NB4 (cell line): ENCODE measurements at regions not wholly inside any gene's neighbourhood (a gene's known extent, or its start where the extent isn't known, plus 50 kb on each side); places are given as distances from the start of the nearest gene placed in this dataset.

Source experiments
- DNase-seq: peaks from one replicate; pipeline ENCODE4 v3.0.0; 2010; ENCODE audit warnings: low read depth
- H3K4me3 ChIP-seq: one replicate; pipeline ENCODE4 v1.5.1; 2011; ENCODE audit warnings: mild to moderate bottlenecking, low read depth, low read length, moderate library complexity
- MYC ChIP-seq: IDR thresholded peaks from 2 replicates; pipeline ENCODE4 v1.6.1; 2011; ENCODE audit warnings: low read depth, low read length
- POLR2A ChIP-seq: IDR thresholded peaks from 2 replicates; pipeline ENCODE4 v1.6.1; 2011; ENCODE audit warnings: mild to moderate bottlenecking; ENCODE audit not compliant: insufficient read length; ENCODE audit errors: extremely low read depth
- TF ChIP-seq, protein P1 (sequence below): IDR thresholded peaks from 2 replicates; pipeline ENCODE4 v1.6.1; 2011; ENCODE audit warnings: low read depth, low read length
- TF ChIP-seq, protein P2 (sequence below): IDR thresholded peaks from one replicate; pipeline ENCODE4 v1.5.1; 2012; ENCODE audit warnings: low read depth, low read length

- TF ChIP-seq, protein P1, sequence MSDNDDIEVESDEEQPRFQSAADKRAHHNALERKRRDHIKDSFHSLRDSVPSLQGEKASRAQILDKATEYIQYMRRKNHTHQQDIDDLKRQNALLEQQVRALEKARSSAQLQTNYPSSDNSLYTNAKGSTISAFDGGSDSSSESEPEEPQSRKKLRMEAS: no peak
- TF ChIP-seq MYC (no peak), POLR2A (no peak)
- TF ChIP-seq, protein P2, sequence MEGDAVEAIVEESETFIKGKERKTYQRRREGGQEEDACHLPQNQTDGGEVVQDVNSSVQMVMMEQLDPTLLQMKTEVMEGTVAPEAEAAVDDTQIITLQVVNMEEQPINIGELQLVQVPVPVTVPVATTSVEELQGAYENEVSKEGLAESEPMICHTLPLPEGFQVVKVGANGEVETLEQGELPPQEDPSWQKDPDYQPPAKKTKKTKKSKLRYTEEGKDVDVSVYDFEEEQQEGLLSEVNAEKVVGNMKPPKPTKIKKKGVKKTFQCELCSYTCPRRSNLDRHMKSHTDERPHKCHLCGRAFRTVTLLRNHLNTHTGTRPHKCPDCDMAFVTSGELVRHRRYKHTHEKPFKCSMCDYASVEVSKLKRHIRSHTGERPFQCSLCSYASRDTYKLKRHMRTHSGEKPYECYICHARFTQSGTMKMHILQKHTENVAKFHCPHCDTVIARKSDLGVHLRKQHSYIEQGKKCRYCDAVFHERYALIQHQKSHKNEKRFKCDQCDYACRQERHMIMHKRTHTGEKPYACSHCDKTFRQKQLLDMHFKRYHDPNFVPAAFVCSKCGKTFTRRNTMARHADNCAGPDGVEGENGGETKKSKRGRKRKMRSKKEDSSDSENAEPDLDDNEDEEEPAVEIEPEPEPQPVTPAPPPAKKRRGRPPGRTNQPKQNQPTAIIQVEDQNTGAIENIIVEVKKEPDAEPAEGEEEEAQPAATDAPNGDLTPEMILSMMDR: no peak
- H3K4me3 ChIP-seq: no peak overlapping the region
- no peak for DNase-seq
These were observed 403.0 kb downstream of the SEC14L1 start for GRCh38 chr17:77543801-77544200.

- H3K4me3 ChIP-seq: no peak overlapping the region
- DNase-seq: peak; percentile 13
- TF ChIP-seq, protein P2: no peak
- no peak for TF ChIP-seq POLR2A
- TF ChIP-seq MYC: no peak
- TF ChIP-seq, protein P1: no peak
These were observed 403.8 kb downstream of the SEC14L1 start for GRCh38 chr17:77544347-77545110.

GRCh38 chr17:77546772-77547241, 406.0 kb downstream of the SEC14L1 start:
- H3K4me3 ChIP-seq: no peak overlapping the region
- peak; percentile 58 for DNase-seq

DNA sequence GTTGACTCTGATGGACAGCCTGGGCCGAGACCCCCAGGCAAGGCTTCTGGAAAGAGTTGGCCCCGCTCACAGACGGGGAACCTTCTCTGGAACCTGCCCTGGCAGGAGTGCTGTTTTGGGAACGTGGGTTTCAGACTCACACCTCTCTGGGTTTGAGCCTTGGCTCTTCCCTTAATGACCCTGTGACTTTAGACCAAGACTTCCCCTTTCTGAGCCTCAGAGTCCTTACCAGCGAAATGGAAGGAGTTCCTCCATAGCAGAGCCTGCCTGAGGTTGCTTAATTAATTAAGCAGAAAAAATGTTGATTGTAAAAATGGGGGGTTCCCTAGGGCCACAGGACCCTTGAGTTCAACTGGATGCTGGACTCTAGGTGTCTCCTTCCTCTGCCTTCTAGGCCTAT, 408.2 kb downstream of the SEC14L1 start:
- TF ChIP-seq, protein P1: 0 out of 2 replicates have a peak, but pooled peaks have one; percentile 2
- TF ChIP-seq, protein P2: no peak
- H3K4me3 ChIP-seq: no peak overlapping the region
- DNase-seq: peak; percentile 73

More at GRCh38 chr17:77546772-77547241, 406.0 kb downstream of the SEC14L1 start:
- TF ChIP-seq POLR2A (no peak), MYC (no peak)
- TF ChIP-seq, protein P2: no peak
- TF ChIP-seq, protein P1: no peak

- DNase-seq: no peak
- no peak overlapping the region for H3K4me3 ChIP-seq
- TF ChIP-seq, protein P2: no peak
- TF ChIP-seq MYC: no peak
- TF ChIP-seq, protein P1: no peak
These were observed 408.7 kb upstream of the TNRC6C start for GRCh38 chr17:77549726-77550366.
